ENCODE measurements at regions not wholly inside any gene's neighbourhood (a gene's known extent, or its start where the extent isn't known, plus 50 kb on each side); places are given as distances from the start of the nearest gene placed in this dataset.

DNA sequence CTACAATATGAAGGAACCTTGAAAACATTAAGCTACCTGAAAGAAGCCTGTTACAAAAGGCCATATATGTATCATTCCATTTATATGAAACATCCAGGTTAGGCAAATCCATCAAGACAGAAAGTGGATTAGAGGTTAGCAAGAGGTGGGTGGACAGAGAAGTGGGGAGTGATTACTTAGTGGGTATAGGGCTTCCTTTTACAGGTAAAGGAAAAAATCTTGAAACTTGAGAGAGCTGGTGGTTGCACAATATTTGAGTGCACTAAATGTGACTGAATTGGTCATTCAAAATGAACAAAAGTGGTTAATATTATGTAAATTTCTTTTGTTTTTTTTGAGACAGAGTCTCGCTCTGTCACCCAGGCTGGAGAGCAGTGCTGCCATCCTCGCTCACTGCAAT is 119.4 kb upstream of the KIF5B start:
- no peak overlapping the region for H3K27ac ChIP-seq (ENCODE audit: low read depth in 2 of 2, low read length in 2 of 2)
- DNase-seq (no peak), FAIRE-seq (no peak)
- no peak overlapping the region for H3K4me3 ChIP-seq (ENCODE audit: low read length in 3 of 3)
- intact Hi-C loops (cut with DNase I) = no loop called here
- H3K36me3 ChIP-seq (ENCODE audit: control insufficient read depth in 2 of 3, insufficient read depth in 3 of 3, low read length in 3 of 3) = no peaks in the 10 kb centered on the region
- H3K9me3 ChIP-seq (ENCODE audit: control insufficient read depth in 2 of 3, insufficient read depth in 1 of 3, low read length in 3 of 3) = no peaks in the 10 kb centered on the region
- H3K4me1 ChIP-seq (ENCODE audit: control insufficient read depth in 2 of 3, insufficient read depth in 2 of 3, low read depth in 1 of 3, low read length in 3 of 3) = no peaks in the 10 kb centered on the region
- no peaks in the 10 kb centered on the region for H3K27me3 ChIP-seq (ENCODE audit: control insufficient read depth, insufficient read depth, low read length)
- TF ChIP-seq, protein P1, sequence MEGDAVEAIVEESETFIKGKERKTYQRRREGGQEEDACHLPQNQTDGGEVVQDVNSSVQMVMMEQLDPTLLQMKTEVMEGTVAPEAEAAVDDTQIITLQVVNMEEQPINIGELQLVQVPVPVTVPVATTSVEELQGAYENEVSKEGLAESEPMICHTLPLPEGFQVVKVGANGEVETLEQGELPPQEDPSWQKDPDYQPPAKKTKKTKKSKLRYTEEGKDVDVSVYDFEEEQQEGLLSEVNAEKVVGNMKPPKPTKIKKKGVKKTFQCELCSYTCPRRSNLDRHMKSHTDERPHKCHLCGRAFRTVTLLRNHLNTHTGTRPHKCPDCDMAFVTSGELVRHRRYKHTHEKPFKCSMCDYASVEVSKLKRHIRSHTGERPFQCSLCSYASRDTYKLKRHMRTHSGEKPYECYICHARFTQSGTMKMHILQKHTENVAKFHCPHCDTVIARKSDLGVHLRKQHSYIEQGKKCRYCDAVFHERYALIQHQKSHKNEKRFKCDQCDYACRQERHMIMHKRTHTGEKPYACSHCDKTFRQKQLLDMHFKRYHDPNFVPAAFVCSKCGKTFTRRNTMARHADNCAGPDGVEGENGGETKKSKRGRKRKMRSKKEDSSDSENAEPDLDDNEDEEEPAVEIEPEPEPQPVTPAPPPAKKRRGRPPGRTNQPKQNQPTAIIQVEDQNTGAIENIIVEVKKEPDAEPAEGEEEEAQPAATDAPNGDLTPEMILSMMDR (IDR thresholded peaks at IDR 0.05; ENCODE audit: borderline replicate concordance, extremely low read depth, insufficient read depth) = no peak
- no peak overlapping the region for H3K9ac ChIP-seq (ENCODE audit: low read length in 3 of 3)

DNA sequence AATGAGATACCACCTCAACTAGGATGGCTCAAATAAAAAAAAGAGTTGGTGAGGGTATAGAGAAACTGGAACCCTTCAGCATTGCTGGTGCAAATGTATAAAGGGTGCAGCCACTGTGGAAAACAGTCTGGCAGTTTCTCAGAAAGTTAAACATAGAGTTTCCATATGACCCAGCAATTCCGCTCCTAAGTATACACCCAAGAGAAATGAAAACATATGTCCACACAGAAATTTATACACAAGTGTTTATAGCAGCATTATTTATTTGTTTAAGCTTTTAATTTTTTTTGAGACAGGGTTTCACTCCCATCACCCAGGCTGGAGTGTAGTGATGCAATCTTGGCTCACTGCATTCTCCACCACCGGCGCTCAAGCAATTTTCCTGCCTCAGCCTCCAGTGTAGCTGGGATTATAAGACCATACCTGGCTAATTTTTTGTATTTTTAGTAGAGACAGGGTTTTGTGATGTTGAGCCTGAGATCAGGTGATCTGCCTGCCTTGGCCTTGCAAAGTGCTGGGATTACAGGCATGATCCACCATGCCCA is 118.2 kb upstream of the KIF5B start:
- FAIRE-seq (no peak), DNase-seq (no peak)
- Histone ChIP-seq H3K9ac (ENCODE audit: low read length in 3 of 3) (no peak overlapping the region), H3K36me3 (ENCODE audit: control insufficient read depth in 2 of 3, insufficient read depth in 3 of 3, low read length in 3 of 3) (no peaks in the 10 kb centered on the region), H3K9me3 (ENCODE audit: control insufficient read depth in 2 of 3, insufficient read depth in 1 of 3, low read length in 3 of 3) (no peaks in the 10 kb centered on the region), H3K27ac (ENCODE audit: low read depth in 2 of 2, low read length in 2 of 2) (no peak overlapping the region), H3K27me3 (ENCODE audit: control insufficient read depth, insufficient read depth, low read length) (no peaks in the 10 kb centered on the region), H3K4me1 (ENCODE audit: control insufficient read depth in 2 of 3, insufficient read depth in 2 of 3, low read depth in 1 of 3, low read length in 3 of 3) (no peaks in the 10 kb centered on the region), H3K4me3 (ENCODE audit: low read length in 3 of 3) (no peak overlapping the region)
- intact Hi-C loops (cut with DNase I) = no loop called here
- TF ChIP-seq, protein P1 (IDR thresholded peaks at IDR 0.05; ENCODE audit: borderline replicate concordance, extremely low read depth, insufficient read depth) = no peak

DNA sequence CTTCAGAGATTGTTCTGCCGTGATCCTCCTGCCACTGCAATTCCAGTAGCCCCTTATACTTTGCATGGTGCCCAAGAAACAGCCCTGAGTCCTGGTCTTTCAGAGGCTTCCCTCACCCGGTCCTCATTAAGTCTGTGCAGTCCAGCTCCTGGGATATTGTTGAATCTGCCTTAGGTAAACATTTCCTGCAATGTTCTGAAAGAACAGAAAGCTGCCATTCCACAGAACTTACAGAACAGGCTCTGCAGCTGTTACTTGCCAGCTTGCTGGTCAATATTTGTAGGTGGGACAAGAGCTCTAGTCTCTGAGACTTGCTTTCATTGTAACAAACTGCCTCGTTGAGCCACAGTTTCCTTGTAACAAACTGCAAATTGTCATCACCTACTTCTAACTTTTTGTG is 115.0 kb upstream of the KIF5B start:
- no peak overlapping the region for H3K4me3 ChIP-seq (ENCODE audit: low read length in 3 of 3)
- no peak overlapping the region for H3K27ac ChIP-seq (ENCODE audit: low read depth in 2 of 2, low read length in 2 of 2)
- H3K36me3 ChIP-seq (ENCODE audit: control insufficient read depth in 2 of 3, insufficient read depth in 3 of 3, low read length in 3 of 3) = no peaks in the 10 kb centered on the region
- TF ChIP-seq, protein P1 (IDR thresholded peaks at IDR 0.05; ENCODE audit: borderline replicate concordance, extremely low read depth, insufficient read depth) = no peak
- H3K27me3 ChIP-seq (ENCODE audit: control insufficient read depth, insufficient read depth, low read length) = no peaks in the 10 kb centered on the region
- FAIRE-seq = no peak
- no peak overlapping the region for H3K9ac ChIP-seq (ENCODE audit: low read length in 3 of 3)
- no peaks in the 10 kb centered on the region for H3K4me1 ChIP-seq (ENCODE audit: control insufficient read depth in 2 of 3, insufficient read depth in 2 of 3, low read depth in 1 of 3, low read length in 3 of 3)
- intact Hi-C loops (cut with DNase I) = no loop called here
- no peaks in the 10 kb centered on the region for H3K9me3 ChIP-seq (ENCODE audit: control insufficient read depth in 2 of 3, insufficient read depth in 1 of 3, low read length in 3 of 3)
- no peak for DNase-seq

- Histone ChIP-seq H3K4me3 (ENCODE audit: low read length in 3 of 3) (no peak overlapping the region), H3K4me1 (ENCODE audit: control insufficient read depth in 2 of 3, insufficient read depth in 2 of 3, low read depth in 1 of 3, low read length in 3 of 3) (no peaks in the 10 kb centered on the region), H3K9ac (ENCODE audit: low read length in 3 of 3) (no peak overlapping the region), H3K27me3 (ENCODE audit: control insufficient read depth, insufficient read depth, low read length) (no peaks in the 10 kb centered on the region), H3K36me3 (ENCODE audit: control insufficient read depth in 2 of 3, insufficient read depth in 3 of 3, low read length in 3 of 3) (no peaks in the 10 kb centered on the region), H3K27ac (ENCODE audit: low read depth in 2 of 2, low read length in 2 of 2) (no peak overlapping the region), H3K9me3 (ENCODE audit: control insufficient read depth in 2 of 3, insufficient read depth in 1 of 3, low read length in 3 of 3) (no peaks in the 10 kb centered on the region)
- FAIRE-seq (no peak), DNase-seq (no peak)
- TF ChIP-seq, protein P1 (IDR thresholded peaks at IDR 0.05; ENCODE audit: borderline replicate concordance, extremely low read depth, insufficient read depth) = no peak
- intact Hi-C loops (cut with DNase I) = no loop called here
Measured at GRCh38 chr10:32169556-32169955, 113.3 kb upstream of the KIF5B start.

Data from kidney (tissue), 13 donors.